Kidney epithelial cell (primary cell): ENCODE measurements at regions not wholly inside any gene's neighbourhood (a gene's known extent, or its start where the extent isn't known, plus 50 kb on each side); places are given as distances from the start of the nearest gene placed in this dataset.

Experiments
- DNase-seq: peaks from one replicate; pipeline ENCODE4 v3.0.0-alpha.2; 2010; ENCODE audit warnings: low read depth
- H3K27me3 ChIP-seq: 2 replicates; pipeline ENCODE4 v1.6.0; 2011; ENCODE audit warnings: low read length; ENCODE audit not compliant: control insufficient read depth, insufficient read depth
- H3K36me3 ChIP-seq: 2 replicates; pipeline ENCODE4 v1.5.1; 2011; ENCODE audit warnings: low read length; ENCODE audit not compliant: control insufficient read depth, insufficient read depth
- H3K4me3 ChIP-seq: 2 replicates; pipeline ENCODE4 v1.5.1; 2011; ENCODE audit warnings: low read depth, mild to moderate bottlenecking, control low read depth, low read length
- CTCF ChIP-seq: IDR thresholded peaks from 2 replicates; pipeline ENCODE4 v1.5.1; 2011; ENCODE audit warnings: mild to moderate bottlenecking, moderate library complexity, low read length, control low read depth, inconsistent platforms; ENCODE audit not compliant: insufficient read depth, poor library complexity, severe bottlenecking

- no peak for DNase-seq
- no peak for TF ChIP-seq CTCF
- peaks cover 5% of the 10 kb centered on the region for H3K27me3 ChIP-seq
- H3K4me3 ChIP-seq = no peak overlapping the region
- no peaks in the 10 kb centered on the region for H3K36me3 ChIP-seq
These were observed 526.9 kb downstream of the TMEM182 start for GRCh38 chr2:103288696-103289095.

- Histone ChIP-seq H3K36me3 (no peaks in the 10 kb centered on the region), H3K27me3 (peaks cover 6% of the 10 kb centered on the region), H3K4me3 (no peak overlapping the region)
- peak; percentile 15 for TF ChIP-seq CTCF
- no peak for DNase-seq
These were observed 527.4 kb downstream of the TMEM182 start for GRCh38 chr2:103289105-103289725.

- peaks cover 6% of the 10 kb centered on the region for H3K27me3 ChIP-seq
- H3K36me3 ChIP-seq = no peaks in the 10 kb centered on the region
- peak; percentile 16 for TF ChIP-seq CTCF
- no peak overlapping the region for H3K4me3 ChIP-seq
- DNase-seq = no peak
These were observed 530.7 kb downstream of the TMEM182 start for GRCh38 chr2:103292573-103292972.

GRCh38 chr2:103293067-103293741 is 531.4 kb downstream of the TMEM182 start:
- Histone ChIP-seq H3K36me3 (no peaks in the 10 kb centered on the region), H3K4me3 (no peak overlapping the region), H3K27me3 (peaks cover 6% of the 10 kb centered on the region)
- no peak for DNase-seq
- no peak for TF ChIP-seq CTCF

GRCh38 chr2:103293742-103294077 is 531.9 kb downstream of the TMEM182 start:
- TF ChIP-seq CTCF = no peak
- Histone ChIP-seq H3K4me3 (no peak overlapping the region), H3K36me3 (no peaks in the 10 kb centered on the region), H3K27me3 (peaks cover 6% of the 10 kb centered on the region)
- no peak for DNase-seq

DNA sequence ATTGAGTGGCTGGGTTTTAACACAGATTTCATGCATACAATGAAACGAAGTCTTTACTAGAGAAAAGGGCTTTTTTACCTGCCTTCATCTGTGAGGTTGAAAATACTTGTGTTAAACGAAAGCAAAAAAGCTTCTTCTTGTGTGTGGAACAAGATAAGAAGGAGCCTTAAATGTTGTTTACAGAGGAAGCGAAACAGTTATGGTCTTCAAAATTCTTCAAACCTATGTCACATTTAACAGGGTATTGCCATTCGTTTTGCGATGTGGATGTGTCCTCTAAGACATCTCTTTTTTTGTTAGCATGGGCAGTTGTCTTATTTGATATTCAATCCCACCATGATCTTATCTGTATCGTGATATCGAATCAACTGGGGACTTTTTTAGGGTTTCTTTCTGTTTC is 532.6 kb downstream of the TMEM182 start:
- no peak for DNase-seq
- Histone ChIP-seq H3K27me3 (peaks cover 6% of the 10 kb centered on the region), H3K4me3 (no peak overlapping the region), H3K36me3 (no peaks in the 10 kb centered on the region)
- no peak for TF ChIP-seq CTCF
